Mesendoderm (in vitro differentiated cells): ENCODE measurements at regions not wholly inside any gene's neighbourhood (a gene's known extent, or its start where the extent isn't known, plus 50 kb on each side); places are given as distances from the start of the nearest gene placed in this dataset.
A peak's percentile ranks its signal among the peaks of the same experiment; 100 is the strongest.

Source experiments
- DNase-seq: peaks from one replicate; pipeline ENCODE4 v3.0.0; 2013
- H2AK5ac ChIP-seq: 2 replicates; pipeline ENCODE4 v1.6.1; 2013; ENCODE audit warnings: low read length, inconsistent platforms
- H2BK120ac ChIP-seq: 2 replicates; pipeline ENCODE4 v1.6.1; 2013; ENCODE audit warnings: low read depth, mild to moderate bottlenecking, low read length, moderate library complexity, mixed read lengths
- H2BK15ac ChIP-seq: replicated peaks from 2 replicates; pipeline ENCODE4 v1.6.1; 2013; ENCODE audit warnings: low read depth, mild to moderate bottlenecking, moderate library complexity
- H2BK5ac ChIP-seq: 2 replicates; pipeline ENCODE4 v1.6.1; 2013; ENCODE audit warnings: low read length, inconsistent platforms
- H3K18ac ChIP-seq: 2 replicates; pipeline ENCODE4 v1.6.1; 2013; ENCODE audit warnings: mild to moderate bottlenecking, low read length, mixed read lengths
- H3K23ac ChIP-seq: one replicate; pipeline ENCODE4 v1.6.1; 2013; ENCODE audit warnings: low read length
- H3K27ac ChIP-seq: 2 replicates; pipeline ENCODE4 v1.5.1; 2013; ENCODE audit warnings: low read depth, mild to moderate bottlenecking, inconsistent platforms, low read length, moderate library complexity
- H3K27me3 ChIP-seq: 2 replicates; pipeline ENCODE4 v1.6.1; 2013; ENCODE audit warnings: low read length, control low read depth, mild to moderate bottlenecking, inconsistent platforms; ENCODE audit not compliant: insufficient read depth, poor library complexity
- H3K36me3 ChIP-seq: 2 replicates; pipeline ENCODE4 v1.6.1; 2013; ENCODE audit warnings: low read length, inconsistent platforms; ENCODE audit not compliant: control insufficient read depth, insufficient read depth
- H3K4ac ChIP-seq: one replicate; pipeline ENCODE4 v1.6.1; 2013; ENCODE audit warnings: low read depth, mild to moderate bottlenecking, low read length, moderate library complexity
- H3K4me1 ChIP-seq: 2 replicates; pipeline ENCODE4 v1.6.1; 2013; ENCODE audit warnings: low read depth, low read length, inconsistent platforms; ENCODE audit not compliant: control insufficient read depth
- H3K4me2 ChIP-seq: 2 replicates; pipeline ENCODE4 v1.6.1; 2013; ENCODE audit warnings: low read length
- H3K4me3 ChIP-seq: 2 replicates; pipeline ENCODE4 v1.5.1; 2013; ENCODE audit warnings: mild to moderate bottlenecking, low read length
- H3K56ac ChIP-seq: one replicate; pipeline ENCODE4 v1.6.1; 2013; ENCODE audit warnings: low read length
- H3K79me1 ChIP-seq: 2 replicates; pipeline ENCODE4 v1.6.1; 2013; ENCODE audit warnings: low read length, inconsistent platforms
- H3K79me2 ChIP-seq: 2 replicates; pipeline ENCODE4 v1.6.1; 2013; ENCODE audit warnings: mild to moderate bottlenecking, low read length; ENCODE audit not compliant: control insufficient read depth, insufficient read depth
- H3K9ac ChIP-seq: 2 replicates; pipeline ENCODE4 v1.6.1; 2013; ENCODE audit warnings: low read length, inconsistent platforms
- H4K5ac ChIP-seq: one replicate; pipeline ENCODE4 v1.6.1; 2013; ENCODE audit warnings: low read length
- H4K8ac ChIP-seq: one replicate; pipeline ENCODE4 v1.6.1; 2013; ENCODE audit warnings: low read depth, mild to moderate bottlenecking, control low read depth, low read length, moderate library complexity
- WGBS: extraction: QIAGEN DNeasy Blood & Tissue Kit; methylation state at CpG from one replicate; pipeline ENCODE4 v1.1.7; 2013; ENCODE audit warnings: low lambda C conversion rate, missing lambda C conversion rate; ENCODE audit not compliant: insufficient coverage; ENCODE audit errors: extremely low coverage; 5-methylcytosine and 5-hydroxymethylcytosine counted together

- Histone ChIP-seq H3K4me1 (no peaks in the 10 kb centered on the region), H2AK5ac (no peak overlapping the region), H3K18ac (no peak overlapping the region), H2BK15ac (no peak overlapping the region), H4K8ac (no peak overlapping the region), H3K79me1 (no peaks in the 10 kb centered on the region), H3K36me3 (no peaks in the 10 kb centered on the region), H3K23ac (no peak overlapping the region), H3K9ac (no peak overlapping the region), H3K27ac (no peak overlapping the region), H2BK120ac (no peak overlapping the region), H3K4me3 (no peak overlapping the region), H3K4me2 (no peak overlapping the region), H3K79me2 (no peaks in the 10 kb centered on the region), H4K5ac (no peak overlapping the region), H3K4ac (no peak overlapping the region), H3K56ac (no peak overlapping the region), H3K27me3 (no peaks in the 10 kb centered on the region), H2BK5ac (no peak overlapping the region)
- no CpG with 5 or more reads among the region's 4 CpGs for WGBS
- no peak for DNase-seq
Measured at GRCh38 chr7:4437916-4438315, 244.2 kb upstream of the FOXK1 start.

GRCh38 chr7:4438723-4439245, 243.3 kb upstream of the FOXK1 start:
- no peak overlapping the region for H3K27ac ChIP-seq
- no peak overlapping the region for H2AK5ac ChIP-seq
- H3K36me3 ChIP-seq: no peaks in the 10 kb centered on the region
- no peak for DNase-seq
- no peak overlapping the region for H3K18ac ChIP-seq
- no peak overlapping the region for H3K56ac ChIP-seq
- no peak overlapping the region for H2BK120ac ChIP-seq
- H2BK5ac ChIP-seq: no peak overlapping the region
- no peak overlapping the region for H3K9ac ChIP-seq
- H3K27me3 ChIP-seq: no peaks in the 10 kb centered on the region
- H3K23ac ChIP-seq: no peak overlapping the region
- no peaks in the 10 kb centered on the region for H3K79me1 ChIP-seq
- H3K79me2 ChIP-seq: no peaks in the 10 kb centered on the region
- no peak overlapping the region for H3K4ac ChIP-seq
- WGBS: no CpG with 5 or more reads among the region's 1 CpG
- H3K4me2 ChIP-seq: no peak overlapping the region
- H4K8ac ChIP-seq: no peak overlapping the region
- no peak overlapping the region for H2BK15ac ChIP-seq
- H3K4me3 ChIP-seq: no peak overlapping the region
- H4K5ac ChIP-seq: no peak overlapping the region
- H3K4me1 ChIP-seq: no peaks in the 10 kb centered on the region

GRCh38 chr7:4439444-4439843, 242.7 kb upstream of the FOXK1 start:
- Histone ChIP-seq H3K79me1 (no peaks in the 10 kb centered on the region), H3K27me3 (no peaks in the 10 kb centered on the region), H3K56ac (no peak overlapping the region), H3K4me1 (no peaks in the 10 kb centered on the region), H3K4me2 (no peak overlapping the region), H2BK120ac (no peak overlapping the region), H4K8ac (no peak overlapping the region), H2BK15ac (no peak overlapping the region), H2AK5ac (no peak overlapping the region), H3K27ac (no peak overlapping the region), H3K9ac (no peak overlapping the region), H3K18ac (no peak overlapping the region), H3K79me2 (no peaks in the 10 kb centered on the region), H3K23ac (no peak overlapping the region), H3K4me3 (no peak overlapping the region), H2BK5ac (no peak overlapping the region), H3K4ac (no peak overlapping the region), H3K36me3 (no peaks in the 10 kb centered on the region), H4K5ac (no peak overlapping the region)
- no CpG with 5 or more reads among the region's 6 CpGs for whole genome bisulfite sequencing
- DNase-seq: no peak

DNA sequence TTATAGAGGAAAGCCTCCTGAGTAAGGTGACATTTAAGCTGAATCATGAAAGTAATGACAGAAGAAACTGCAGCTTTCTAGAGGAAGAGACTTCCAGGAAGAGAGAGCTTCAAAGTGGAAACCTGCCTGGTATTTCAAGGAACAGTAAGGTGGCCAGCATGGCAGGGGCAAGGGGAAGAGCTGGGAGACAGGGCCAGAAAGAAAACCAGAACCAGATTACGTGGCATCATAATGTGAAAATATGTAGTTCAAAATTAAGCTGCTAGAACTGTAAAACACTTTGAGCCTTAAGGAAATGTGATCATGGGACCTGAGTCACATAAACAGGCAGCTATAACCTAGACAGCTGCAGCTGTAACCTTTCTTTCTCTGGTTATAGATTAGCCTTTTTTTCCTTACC, 238.0 kb upstream of the FOXK1 start:
- H3K18ac ChIP-seq: no peak overlapping the region
- no peak overlapping the region for H3K23ac ChIP-seq
- H3K56ac ChIP-seq: no peak overlapping the region
- no peaks in the 10 kb centered on the region for H3K79me2 ChIP-seq
- H3K4me3 ChIP-seq: no peak overlapping the region
- H3K4ac ChIP-seq: no peak overlapping the region
- H3K9ac ChIP-seq: no peak overlapping the region
- no peak overlapping the region for H2BK5ac ChIP-seq
- H2BK120ac ChIP-seq: no peak overlapping the region
- H3K27me3 ChIP-seq: no peaks in the 10 kb centered on the region
- H3K79me1 ChIP-seq: no peaks in the 10 kb centered on the region
- no CpG with 5 or more reads among the region's 1 CpG for WGBS
- no peak overlapping the region for H3K27ac ChIP-seq
- no peak overlapping the region for H2AK5ac ChIP-seq
- H3K4me1 ChIP-seq: no peaks in the 10 kb centered on the region
- H3K4me2 ChIP-seq: no peak overlapping the region
- no peaks in the 10 kb centered on the region for H3K36me3 ChIP-seq
- no peak for DNase-seq
- H2BK15ac ChIP-seq: no peak overlapping the region
- no peak overlapping the region for H4K5ac ChIP-seq
- H4K8ac ChIP-seq: no peak overlapping the region

- H3K36me3 ChIP-seq: no peaks in the 10 kb centered on the region
- no peaks in the 10 kb centered on the region for H3K4me1 ChIP-seq
- H3K4me2 ChIP-seq: no peak overlapping the region
- no peaks in the 10 kb centered on the region for H3K79me1 ChIP-seq
- no peak overlapping the region for H2AK5ac ChIP-seq
- no peaks in the 10 kb centered on the region for H3K27me3 ChIP-seq
- no peak overlapping the region for H4K5ac ChIP-seq
- no CpG with 5 or more reads among the region's 2 CpGs for WGBS
- peak overlapping the region; percentile 17 for H3K4me3 ChIP-seq
- no peak overlapping the region for H3K18ac ChIP-seq
- no peaks in the 10 kb centered on the region for H3K79me2 ChIP-seq
- H3K56ac ChIP-seq: no peak overlapping the region
- H3K4ac ChIP-seq: no peak overlapping the region
- no peak overlapping the region for H2BK15ac ChIP-seq
- no peak for DNase-seq
- no peak overlapping the region for H3K9ac ChIP-seq
- no peak overlapping the region for H4K8ac ChIP-seq
- no peak overlapping the region for H2BK120ac ChIP-seq
- no peak overlapping the region for H2BK5ac ChIP-seq
- H3K23ac ChIP-seq: no peak overlapping the region
- no peak overlapping the region for H3K27ac ChIP-seq
Measured at GRCh38 chr7:4445777-4446176, 236.3 kb upstream of the FOXK1 start.

DNA sequence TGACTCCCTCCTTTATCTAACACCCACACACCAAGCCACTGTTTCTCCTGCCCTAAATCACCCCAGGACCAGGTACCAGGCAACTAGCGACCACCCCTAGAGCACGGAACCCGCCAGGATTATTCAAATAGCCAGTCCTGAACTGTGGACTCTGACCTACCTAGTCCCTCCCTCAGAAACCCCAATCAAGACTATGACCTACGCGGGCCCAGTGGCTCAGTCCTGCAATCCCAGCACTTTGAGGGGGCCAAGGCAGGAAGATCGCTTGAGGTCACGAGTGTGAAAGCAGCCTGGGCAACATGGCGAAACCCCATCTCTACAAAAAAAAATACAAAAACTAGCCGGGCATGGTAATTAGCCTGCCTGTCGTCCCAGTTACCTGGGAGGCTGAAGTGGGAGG, 232.8 kb upstream of the FOXK1 start:
- H3K36me3 ChIP-seq: no peaks in the 10 kb centered on the region
- no peak overlapping the region for H3K23ac ChIP-seq
- DNase-seq: no peak
- H3K9ac ChIP-seq: no peak overlapping the region
- no peak overlapping the region for H2BK120ac ChIP-seq
- WGBS: no CpG with 5 or more reads among the region's 10 CpGs
- H3K4ac ChIP-seq: no peak overlapping the region
- H3K4me1 ChIP-seq: no peaks in the 10 kb centered on the region
- H2BK5ac ChIP-seq: no peak overlapping the region
- no peak overlapping the region for H2AK5ac ChIP-seq
- H4K8ac ChIP-seq: no peak overlapping the region
- H3K4me2 ChIP-seq: no peak overlapping the region
- H3K79me2 ChIP-seq: no peaks in the 10 kb centered on the region
- H3K79me1 ChIP-seq: no peaks in the 10 kb centered on the region
- no peak overlapping the region for H3K18ac ChIP-seq
- no peak overlapping the region for H3K27ac ChIP-seq
- no peak overlapping the region for H3K4me3 ChIP-seq
- H2BK15ac ChIP-seq: no peak overlapping the region
- H4K5ac ChIP-seq: no peak overlapping the region
- no peak overlapping the region for H3K56ac ChIP-seq
- H3K27me3 ChIP-seq: no peaks in the 10 kb centered on the region
